ENCODE measurements at regions not wholly inside any gene's neighbourhood (a gene's known extent, or its start where the extent isn't known, plus 50 kb on each side); places are given as distances from the start of the nearest gene placed in this dataset.

DNA sequence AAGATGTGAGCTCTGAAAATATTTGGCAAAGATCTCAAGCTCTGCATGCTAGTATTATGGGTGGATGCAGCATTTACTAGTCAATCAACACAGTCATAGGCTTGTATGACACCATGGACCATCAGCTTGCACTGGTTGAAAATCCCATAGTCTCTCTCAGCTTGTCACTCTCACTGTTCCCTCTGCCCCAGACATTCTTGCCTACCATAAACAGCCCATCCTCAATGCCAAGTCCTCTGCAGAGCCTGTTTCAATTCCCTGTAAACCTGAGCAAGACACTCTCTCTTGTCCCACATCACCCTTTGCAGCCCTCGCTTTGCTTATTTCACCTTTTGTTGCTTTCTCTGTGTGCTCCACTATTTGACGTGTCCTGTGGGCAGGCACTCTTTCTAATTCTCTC is 264.6 kb downstream of the ICE1 start:
- 80 to 91% methylated on average over 2 of the region's 2 CpGs for WGBS, 2 donors
- DNase-seq (ENCODE audit: low spot score in 2 of 2), result no peak
- no peak for TF ChIP-seq POLR2A (IDR thresholded peaks at IDR 0.05)
- TF ChIP-seq, protein P1, sequence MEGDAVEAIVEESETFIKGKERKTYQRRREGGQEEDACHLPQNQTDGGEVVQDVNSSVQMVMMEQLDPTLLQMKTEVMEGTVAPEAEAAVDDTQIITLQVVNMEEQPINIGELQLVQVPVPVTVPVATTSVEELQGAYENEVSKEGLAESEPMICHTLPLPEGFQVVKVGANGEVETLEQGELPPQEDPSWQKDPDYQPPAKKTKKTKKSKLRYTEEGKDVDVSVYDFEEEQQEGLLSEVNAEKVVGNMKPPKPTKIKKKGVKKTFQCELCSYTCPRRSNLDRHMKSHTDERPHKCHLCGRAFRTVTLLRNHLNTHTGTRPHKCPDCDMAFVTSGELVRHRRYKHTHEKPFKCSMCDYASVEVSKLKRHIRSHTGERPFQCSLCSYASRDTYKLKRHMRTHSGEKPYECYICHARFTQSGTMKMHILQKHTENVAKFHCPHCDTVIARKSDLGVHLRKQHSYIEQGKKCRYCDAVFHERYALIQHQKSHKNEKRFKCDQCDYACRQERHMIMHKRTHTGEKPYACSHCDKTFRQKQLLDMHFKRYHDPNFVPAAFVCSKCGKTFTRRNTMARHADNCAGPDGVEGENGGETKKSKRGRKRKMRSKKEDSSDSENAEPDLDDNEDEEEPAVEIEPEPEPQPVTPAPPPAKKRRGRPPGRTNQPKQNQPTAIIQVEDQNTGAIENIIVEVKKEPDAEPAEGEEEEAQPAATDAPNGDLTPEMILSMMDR (IDR thresholded peaks at IDR 0.05), result no peak
- no peak overlapping the region for H3K4me3 ChIP-seq (ENCODE audit: low read depth, poor library complexity, severe bottlenecking)
- intact Hi-C loops (cut with DNase I; ENCODE audit: low total_unique reads), result no loop called here

DNA sequence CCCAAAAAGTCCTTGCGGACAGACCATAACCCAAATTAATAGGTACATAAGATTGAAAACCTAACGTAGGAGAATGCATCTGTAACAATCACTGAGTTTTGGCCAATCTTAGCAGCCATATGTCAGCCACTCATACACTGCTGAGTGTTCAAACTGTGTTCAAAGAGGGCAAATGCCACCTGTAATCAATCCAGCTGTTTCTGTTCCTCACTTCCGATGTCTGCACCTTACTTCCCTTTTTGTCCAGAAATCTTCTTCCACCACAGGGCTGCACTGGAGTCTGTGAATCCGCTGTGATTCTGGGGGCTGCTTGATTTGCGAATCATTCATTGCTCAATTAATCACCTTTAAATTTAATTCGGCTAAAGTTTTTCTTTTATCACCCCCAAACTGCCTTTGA is 263.9 kb downstream of the ICE1 start:
- WGBS, 2 donors, result 77 to 81% methylated on average over 6 of the region's 6 CpGs
- DNase-seq (ENCODE audit: low spot score in 2 of 2), result no peak
- TF ChIP-seq POLR2A (IDR thresholded peaks at IDR 0.05), result no peak
- TF ChIP-seq, protein P1 (IDR thresholded peaks at IDR 0.05), result no peak
- H3K4me3 ChIP-seq (ENCODE audit: low read depth, poor library complexity, severe bottlenecking), result no peak overlapping the region
- intact Hi-C loops (cut with DNase I; ENCODE audit: low total_unique reads), result no loop called here

DNA sequence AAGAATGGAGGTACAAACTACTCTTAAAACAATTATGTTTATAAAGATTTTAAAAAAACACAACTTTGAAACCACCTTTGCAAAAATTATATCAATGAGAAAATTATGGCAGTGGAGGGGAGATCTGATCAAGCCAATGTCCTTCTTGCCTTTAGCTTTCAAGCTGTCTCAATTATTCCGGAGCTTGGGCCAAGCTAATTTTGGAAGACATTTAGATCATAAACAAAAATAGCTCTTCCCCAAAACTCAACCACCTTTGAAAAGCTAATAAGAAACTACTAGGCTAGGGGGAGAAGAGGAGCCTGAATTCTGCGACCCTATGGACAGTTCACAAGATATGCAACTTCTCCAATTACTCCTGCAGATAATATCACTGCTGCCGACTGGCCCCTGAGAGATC is 263.3 kb downstream of the ICE1 start:
- no peak for DNase-seq (ENCODE audit: low spot score in 2 of 2)
- intact Hi-C loops (cut with DNase I; ENCODE audit: low total_unique reads), result no loop called here
- H3K4me3 ChIP-seq (ENCODE audit: low read depth, poor library complexity, severe bottlenecking), result no peak overlapping the region
- TF ChIP-seq, protein P1 (IDR thresholded peaks at IDR 0.05), result no peak
- TF ChIP-seq POLR2A (IDR thresholded peaks at IDR 0.05), result no peak
- WGBS, 2 donors, result 79 to 80% methylated on average over 3 of the region's 3 CpGs

DNA sequence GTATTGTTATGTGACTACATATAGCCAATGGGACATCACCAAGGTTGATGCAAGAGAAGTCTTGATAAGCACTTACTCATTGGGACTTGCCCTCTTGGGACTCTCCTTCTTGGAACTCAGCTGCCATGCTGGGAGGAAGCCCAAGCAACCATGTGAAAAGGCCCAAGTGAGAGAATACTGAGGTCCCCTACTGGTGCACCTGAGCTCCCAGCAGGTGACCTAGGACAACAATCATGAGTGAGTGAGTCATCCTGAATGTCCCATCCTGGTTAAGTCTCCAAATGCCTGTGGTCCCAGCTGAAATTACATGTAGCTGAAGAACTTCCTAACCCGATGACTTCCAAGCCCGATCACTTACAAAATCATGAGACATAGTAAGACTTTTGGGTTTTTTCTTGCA is 260.7 kb downstream of the ICE1 start:
- H3K4me3 ChIP-seq (ENCODE audit: low read depth, poor library complexity, severe bottlenecking), result no peak overlapping the region
- intact Hi-C loops (cut with DNase I; ENCODE audit: low total_unique reads), result no loop called here
- TF ChIP-seq POLR2A (IDR thresholded peaks at IDR 0.05), result no peak
- TF ChIP-seq, protein P1 (IDR thresholded peaks at IDR 0.05), result no peak
- WGBS, 2 donors, result 74 to 85% methylated on average over 2 of the region's 2 CpGs
- DNase-seq (ENCODE audit: low spot score in 2 of 2), result no peak

DNA sequence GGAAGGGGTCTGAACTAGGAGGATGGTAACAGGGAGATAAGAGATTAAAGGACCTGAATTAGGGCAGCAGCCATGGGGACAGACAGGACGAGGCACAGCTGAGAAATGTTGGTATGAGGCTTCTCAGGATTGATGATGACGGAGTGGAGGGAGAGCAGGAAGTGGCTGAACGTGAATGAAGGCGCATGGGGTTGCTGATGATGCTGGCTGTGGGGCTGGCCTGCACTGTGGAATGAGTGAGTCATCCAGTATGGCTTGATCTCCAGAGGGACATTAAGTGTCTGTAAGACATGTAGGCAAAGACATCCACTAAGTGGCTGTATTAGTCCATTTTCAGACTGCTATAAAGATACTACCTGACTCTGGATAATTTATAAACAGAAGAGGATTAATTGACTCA is 256.4 kb downstream of the ICE1 start:
- no peak overlapping the region for H3K4me3 ChIP-seq (ENCODE audit: low read depth, poor library complexity, severe bottlenecking)
- intact Hi-C loops (cut with DNase I; ENCODE audit: low total_unique reads), result no loop called here
- no peak for TF ChIP-seq POLR2A (IDR thresholded peaks at IDR 0.05)
- TF ChIP-seq, protein P1 (IDR thresholded peaks at IDR 0.05), result no peak
- DNase-seq (ENCODE audit: low spot score in 2 of 2), result no peak
- 42 to 51% methylated on average over 4 of the region's 4 CpGs for WGBS, 2 donors

DNA sequence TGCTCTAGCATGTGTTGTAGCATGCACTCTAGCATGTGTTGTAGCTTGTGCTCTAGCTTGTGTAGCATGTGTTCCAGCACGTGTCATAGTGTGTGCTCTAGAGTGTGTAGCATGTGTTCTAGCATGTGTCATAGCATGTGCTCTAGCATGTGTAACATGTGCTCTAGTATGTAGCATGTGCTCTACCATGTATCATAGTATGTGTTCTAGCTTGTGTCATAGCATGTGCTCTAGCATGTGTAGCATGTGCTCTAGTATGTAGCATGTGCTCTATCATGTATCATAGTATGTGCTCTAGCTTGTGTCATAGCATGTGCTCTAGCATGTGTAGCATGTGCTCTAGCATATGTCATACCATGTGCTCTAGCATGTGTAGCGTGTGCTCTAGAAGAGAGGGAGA is 255.3 kb downstream of the ICE1 start:
- no peak overlapping the region for H3K4me3 ChIP-seq (ENCODE audit: low read depth, poor library complexity, severe bottlenecking)
- DNase-seq (ENCODE audit: low spot score in 2 of 2), result no peak
- 85 to 93% methylated on average over 2 of the region's 2 CpGs for WGBS, 2 donors
- intact Hi-C loops (cut with DNase I; ENCODE audit: low total_unique reads), result no loop called here
- TF ChIP-seq, protein P1 (IDR thresholded peaks at IDR 0.05), result no peak
